ENCODE measurements at regions not wholly inside any gene's neighbourhood (a gene's known extent, or its start where the extent isn't known, plus 50 kb on each side); places are given as distances from the start of the nearest gene placed in this dataset.

GRCh38 chr6:9610620-9611415 lies 804.1 kb downstream of the TFAP2A start:
- Histone ChIP-seq H3K36me3 (replicated peaks in 1 of 2; ENCODE audit: control insufficient read depth in 1 of 2, insufficient read depth in 2 of 2, low read length in 2 of 2) (no peaks in the 10 kb centered on the region), H3K9me3 (ENCODE audit: low read length) (peaks cover 11% of the 10 kb centered on the region; the same call in 1 of the 2 replicates), H3K4me1 (ENCODE audit: insufficient read depth, low read length) (no peaks in the 10 kb centered on the region), H3K27ac (ENCODE audit: extremely low read length, insufficient read depth, low read length) (no peak overlapping the region), H3K9ac (ENCODE audit: insufficient read depth, low read depth, low read length) (no peak overlapping the region), H3K4me3 (replicated peaks in 1 of 3; ENCODE audit: insufficient read depth in 1 of 3, low read depth in 2 of 3, low read length in 3 of 3) (no peak overlapping the region), H2AFZ (ENCODE audit: low read length) (no peak overlapping the region), H3K4me2 (ENCODE audit: low read depth, low read length) (no peak overlapping the region), H3K79me2 (ENCODE audit: insufficient read depth, low read length) (no peaks in the 10 kb centered on the region), H4K20me1 (ENCODE audit: insufficient read depth, low read length) (no peaks in the 10 kb centered on the region), H3K27me3 (ENCODE audit: control insufficient read depth in 1 of 2, insufficient read depth in 2 of 2, low read length in 2 of 2) (no peaks in the 10 kb centered on the region)
- WGBS (ENCODE audit: low lambda C conversion rate) = 2% methylated on average over 8 of the region's 8 CpGs
- in situ Hi-C loops (cut with HindIII; ENCODE audit: extremely low pct_ligation_motif_present, low pct_unique_long_range_greater_than_20kb) = no loop called here
- DNase-seq (ENCODE audit: low spot score) (no peak), ATAC-seq (no peak), FAIRE-seq (no peak)
- no TSS peak for BruUV-seq (replicated peaks)
- ChIA-PET CTCF (ENCODE audit: low intra/inter-chr PET ratio, low total read pairs) (no interaction called here), POLR2A (no interaction called here)
- TF ChIP-seq ZFX (CRISPR knock-in tag; IDR thresholded peaks at IDR 0.05; ENCODE audit: low read depth) = no peak
- peak in 1 of 2 experiments; percentile 41; a peak in 1 of 4 replicates for TF ChIP-seq MAFK (conservative IDR thresholded peaks at IDR 0.05 in 1 of 2, IDR thresholded peaks at IDR 0.05 in 1 of 2; ENCODE audit: low read length in 2 of 2)
- intact Hi-C loops (cut with micrococcal nuclease; ENCODE audit: unreplicated experiment) = no loop called here

- no peaks in the 10 kb centered on the region for H4K20me1 ChIP-seq (ENCODE audit: insufficient read depth, low read length)
- no peak for ATAC-seq
- WGBS (ENCODE audit: low lambda C conversion rate) = 39% methylated on average over 14 of the region's 14 CpGs
- TF ChIP-seq MAF1 (CRISPR knock-in tag; IDR thresholded peaks at IDR 0.05; ENCODE audit: borderline replicate concordance) = no peak
- TF ChIP-seq HOXA3 (CRISPR knock-in tag; IDR thresholded peaks at IDR 0.05) = no peak
- no peak for TF ChIP-seq ZSCAN5A (CRISPR knock-in tag; IDR thresholded peaks at IDR 0.05; ENCODE audit: borderline replicate concordance)
- TF ChIP-seq ZHX1 (CRISPR knock-in tag; IDR thresholded peaks at IDR 0.05; ENCODE audit: low read depth) = no peak
- TF ChIP-seq ZNF670 (CRISPR knock-in tag; IDR thresholded peaks at IDR 0.05; ENCODE audit: borderline replicate concordance) = no peak
- TF ChIP-seq ZNF572 (CRISPR knock-in tag; IDR thresholded peaks at IDR 0.05) = no peak
- TF ChIP-seq HBP1 (CRISPR knock-in tag; IDR thresholded peaks at IDR 0.05; ENCODE audit: low read depth) = no peak
Observed at GRCh38 chr6:9606435-9607134, 808.3 kb downstream of the TFAP2A start.

More at GRCh38 chr6:9606435-9607134, 808.3 kb downstream of the TFAP2A start:
- no TSS peak for BruUV-seq (replicated peaks)
- in situ Hi-C loops (cut with HindIII; ENCODE audit: extremely low pct_ligation_motif_present, low pct_unique_long_range_greater_than_20kb) (no loop called here), intact Hi-C loops (cut with micrococcal nuclease; ENCODE audit: unreplicated experiment) (no loop called here)
- no peak for FAIRE-seq
- POLR2A ChIA-PET = no interaction called here
- Histone ChIP-seq H3K4me3 (replicated peaks in 1 of 3; ENCODE audit: insufficient read depth in 1 of 3, low read depth in 2 of 3, low read length in 3 of 3) (no peak overlapping the region), H3K9me3 (ENCODE audit: low read length) (no peaks in the 10 kb centered on the region), H3K27ac (ENCODE audit: extremely low read length, insufficient read depth, low read length) (no peak overlapping the region), H3K9ac (ENCODE audit: insufficient read depth, low read depth, low read length) (no peak overlapping the region), H3K4me1 (ENCODE audit: insufficient read depth, low read length) (no peaks in the 10 kb centered on the region), H3K4me2 (ENCODE audit: low read depth, low read length) (no peak overlapping the region), H2AFZ (ENCODE audit: low read length) (no peak overlapping the region), H3K27me3 (ENCODE audit: control insufficient read depth in 1 of 2, insufficient read depth in 2 of 2, low read length in 2 of 2) (no peaks in the 10 kb centered on the region), H3K36me3 (replicated peaks in 1 of 2; ENCODE audit: control insufficient read depth in 1 of 2, insufficient read depth in 2 of 2, low read length in 2 of 2) (no peaks in the 10 kb centered on the region), H3K79me2 (ENCODE audit: insufficient read depth, low read length) (no peaks in the 10 kb centered on the region)
- no peak for DNase-seq (ENCODE audit: low spot score)
- CTCF ChIA-PET (ENCODE audit: low intra/inter-chr PET ratio, low total read pairs) = no interaction called here

Data from HepG2 (cell line).